HepG2 (cell line): ENCODE measurements at regions not wholly inside any gene's neighbourhood (a gene's known extent, or its start where the extent isn't known, plus 50 kb on each side); places are given as distances from the start of the nearest gene placed in this dataset.

Experiments used
- BRD4 ChIP-seq: sonication (generic); formaldehyde crosslinking; IDR thresholded peaks from 2 replicates; pipeline ENCODE4 v1.4.0; 2020; ENCODE audit warnings: missing genetic modification reagents
- CC2D1A ChIP-seq: sonication (generic); formaldehyde crosslinking; IDR thresholded peaks from 2 replicates; pipeline ENCODE4 v1.8.1; 2023; ENCODE audit warnings: mild to moderate bottlenecking, missing genetic modification reagents
- DDIT3 ChIP-seq: sonication (generic); formaldehyde crosslinking; IDR thresholded peaks from 2 replicates; pipeline ENCODE4 v1.4.0; 2020; ENCODE audit warnings: mild to moderate bottlenecking, missing genetic modification reagents
- DRAP1 ChIP-seq: IDR thresholded peaks from 2 replicates; pipeline ENCODE4 v1.6.1; 2016; ENCODE audit warnings: missing genetic modification reagents, missing compliant biosample characterization
- EHMT2 ChIP-seq: fragments of 200-600 bp; sonication (generic); IDR thresholded peaks from 2 replicates; pipeline ENCODE4 v1.7.0; 2017; ENCODE audit warnings: antibody characterized with exemption, low read depth, low read length, borderline replicate concordance
- ETS1 ChIP-seq: sonication (generic); formaldehyde crosslinking; IDR thresholded peaks from 2 replicates; pipeline ENCODE4 v1.4.0; 2020; ENCODE audit warnings: missing genetic modification reagents
- FOXA3 ChIP-seq: IDR thresholded peaks from 2 replicates; pipeline ENCODE4 v1.6.1; 2016; ENCODE audit warnings: missing genetic modification reagents, missing compliant biosample characterization
- FOXP4 ChIP-seq: sonication (generic); formaldehyde crosslinking; IDR thresholded peaks from 2 replicates; pipeline ENCODE4 v1.4.0; 2020; ENCODE audit warnings: missing genetic modification reagents
- GATAD2A ChIP-seq: IDR thresholded peaks from 2 replicates; pipeline ENCODE4 v1.6.1; 2016
- HDAC2 ChIP-seq: sonication (generic); formaldehyde crosslinking; IDR thresholded peaks from 2 replicates; pipeline ENCODE4 v1.4.0; 2020; ENCODE audit warnings: missing genetic modification reagents
- HIVEP1 ChIP-seq: sonication (generic); formaldehyde crosslinking; IDR thresholded peaks from 2 replicates; pipeline ENCODE4 v1.4.0; 2020; ENCODE audit warnings: mild to moderate bottlenecking, missing genetic modification reagents
- HOXD1 ChIP-seq: sonication (generic); formaldehyde crosslinking; IDR thresholded peaks from 2 replicates; pipeline ENCODE4 v1.5.0; 2020; ENCODE audit warnings: missing genetic modification reagents
- KAT2B ChIP-seq: fragments of 150-350 bp; IDR thresholded peaks from 2 replicates; pipeline ENCODE4 v1.6.1; 2014; ENCODE audit warnings: low read depth, low read length, borderline replicate concordance
- KLF11 ChIP-seq: IDR thresholded peaks from 2 replicates; pipeline ENCODE4 v1.6.1; 2016; ENCODE audit warnings: missing compliant biosample characterization
- MBNL3 ChIP-seq: fragments of 250-450 bp; sonication (Bioruptor Pico); conservative IDR thresholded peaks from 2 replicates; pipeline ENCODE4 v1.8.0; 2022; ENCODE audit warnings: mild to moderate bottlenecking, inconsistent platforms
- NR2F6 ChIP-seq, 2 experiments: IDR thresholded peaks; 2 replicates each; pipeline ENCODE4 v1.6.1; 2016; ENCODE audit warnings: antibody characterized with exemption in 1 of 2, mild to moderate bottlenecking in 1 of 2
- PHF8 ChIP-seq: sonication (generic); formaldehyde crosslinking; IDR thresholded peaks from 2 replicates; pipeline ENCODE4 v1.5.0; 2020; ENCODE audit warnings: missing genetic modification reagents
- POLR2AphosphoS5 ChIP-seq: IDR thresholded peaks from 2 replicates; pipeline ENCODE4 v1.6.1; 2012; ENCODE audit warnings: low read depth, low read length
- RXRB ChIP-seq: IDR thresholded peaks from 2 replicates; pipeline ENCODE4 v1.6.1; 2016; ENCODE audit warnings: borderline replicate concordance, missing genetic modification reagents, missing compliant biosample characterization
- SP4 ChIP-seq: sonication (generic); formaldehyde crosslinking; IDR thresholded peaks from 2 replicates; pipeline ENCODE4 v1.8.1; 2023; ENCODE audit warnings: mild to moderate bottlenecking, missing genetic modification reagents
- TFAP4 ChIP-seq: sonication (generic); IDR thresholded peaks from 2 replicates; pipeline ENCODE4 v1.6.1; 2016; ENCODE audit warnings: low read depth, borderline replicate concordance
- ZBTB26 ChIP-seq: IDR thresholded peaks from 2 replicates; pipeline ENCODE4 v1.6.1; 2016; ENCODE audit warnings: missing compliant biosample characterization, missing genetic modification reagents, borderline replicate concordance
- ZNF629 ChIP-seq: sonication (generic); formaldehyde crosslinking; conservative IDR thresholded peaks from 2 replicates; pipeline ENCODE4 v1.5.0; 2020; ENCODE audit warnings: missing genetic modification reagents
- ZNF652 ChIP-seq: IDR thresholded peaks from 2 replicates; pipeline ENCODE4 v1.6.1; 2016; ENCODE audit warnings: low read depth, borderline replicate concordance
- ZNF703 ChIP-seq: sonication (generic); formaldehyde crosslinking; IDR thresholded peaks from 2 replicates; pipeline ENCODE4 v1.5.1; 2020; ENCODE audit warnings: missing genetic modification reagents, mild to moderate bottlenecking, moderate library complexity, borderline replicate concordance
- ZNF790 ChIP-seq: sonication (generic); formaldehyde crosslinking; IDR thresholded peaks from 2 replicates; pipeline ENCODE4 v1.8.0; 2022; ENCODE audit warnings: missing genetic modification reagents, mild to moderate bottlenecking, borderline replicate concordance
- ZSCAN12 ChIP-seq: sonication (generic); formaldehyde crosslinking; IDR thresholded peaks from 2 replicates; pipeline ENCODE4 v1.9.0; 2021; ENCODE audit warnings: mild to moderate bottlenecking, missing genetic modification reagents

GRCh38 chr1:213387380-213388015 is 336.5 kb downstream of the RPS6KC1 start (continued):
- TF ChIP-seq TFAP4 (peak; percentile 73; the same call in 1 of the 2 replicates), BRD4 (CRISPR knock-in tag) (no peak), DDIT3 (CRISPR knock-in tag) (no peak), ZNF790 (CRISPR knock-in tag) (no peak), HDAC2 (peak; percentile 39; the same call in 1 of the 2 replicates), SP4 (CRISPR knock-in tag) (no peak), KAT2B (no peak), FOXA3 (CRISPR knock-in tag) (peak; percentile 58), CC2D1A (CRISPR knock-in tag) (no peak), ZNF652 (no peak), HIVEP1 (CRISPR knock-in tag) (no peak), RXRB (CRISPR knock-in tag) (peak; percentile 67; the same call in 1 of the 2 replicates), ZSCAN12 (no peak), FOXP4 (CRISPR knock-in tag) (peak; percentile 63), MBNL3 (CRISPR knock-in tag) (no peak), ZNF629 (CRISPR knock-in tag) (0 out of 2 replicates have a peak, but pooled peaks have one; percentile 17), HOXD1 (CRISPR knock-in tag) (0 out of 2 replicates have a peak, but pooled peaks have one; percentile 23), PHF8 (CRISPR knock-in tag) (no peak), ETS1 (CRISPR knock-in tag) (no peak), NR2F6 (IDR thresholded peaks at IDR 0.05) (peak; percentile 36; the same call in 1 of the 2 replicates), NR2F6 (CRISPR knock-in tag; IDR thresholded peaks at IDR 0.05) (peak; percentile 48; the same call in 1 of the 2 replicates), KLF11 (CRISPR knock-in tag) (no peak), EHMT2 (peak; percentile 80; the same call in 1 of the 2 replicates), DRAP1 (CRISPR knock-in tag) (no peak), ZNF703 (CRISPR knock-in tag) (no peak), GATAD2A (CRISPR knock-in tag) (peak; percentile 69), ZBTB26 (peak; percentile 87), POLR2AphosphoS5 (no peak)
